Naive thymus-derived CD8-positive, alpha-beta T cell (primary cell): ENCODE measurements at regions not wholly inside any gene's neighbourhood (a gene's known extent, or its start where the extent isn't known, plus 50 kb on each side); places are given as distances from the start of the nearest gene placed in this dataset.
"Not testable (repeated sequence)": the region's sequence is repeated elsewhere in the genome, so short reads cannot be mapped to it uniquely, and the experiment has no call there.

Experiments
- ATAC-seq, 2 donors: fragments of 150-1000 bp; cut with Tn5 transposase in 1 of 2; sonication (Bioruptor Pico), chemical (Tn5 transposase) in 1 of 2; 1 replicate in 1 of 2; 2 replicates in 1 of 2; pipeline ENCODE4 v1.10.0; 2021; ENCODE audit warnings: mild to moderate bottlenecking in 2 of 2, moderate library complexity in 2 of 2
- POLR2A ChIA-PET: fragments of 350-600 bp; sonication (Branson Sonifier 250); formaldehyde crosslinking; loops from one replicate; lab custom pipeline; 2021; ENCODE audit warnings: antibody characterized with exemption; lab: Charles Lee
- DNase-seq, 10 donors: peaks; one replicate each; pipeline versions ENCODE4 v3.0.0 to v3.0.0-alpha.2; 2020 to 2022
- H3K27ac Mint-ChIP-seq, 10 donors: one replicate each; pipeline ENCODE4 v1.8.0; 2020 to 2022; ENCODE audit warnings: mild to moderate bottlenecking in 10 of 10, mixed read lengths in 10 of 10, moderate library complexity in 4 of 10, inconsistent platforms in 1 of 10
- H3K27me3 Mint-ChIP-seq, 5 donors: one replicate each; pipeline ENCODE4 v1.8.0; 2021 to 2022; ENCODE audit warnings: mixed read lengths in 5 of 5
- H3K36me3 Mint-ChIP-seq, 3 donors: one replicate each; pipeline ENCODE4 v1.8.0; 2020 to 2022; ENCODE audit warnings: mixed read lengths in 3 of 3, mild to moderate bottlenecking in 2 of 3, inconsistent platforms in 1 of 3
- H3K4me1 Mint-ChIP-seq, 4 donors: one replicate each; pipeline ENCODE4 v1.8.0; 2021 to 2022; ENCODE audit warnings: mixed read lengths in 4 of 4
- H3K4me3 Mint-ChIP-seq, 10 donors: one replicate each; pipeline ENCODE4 v1.8.0; 2020 to 2022; ENCODE audit warnings: mild to moderate bottlenecking in 10 of 10, mixed read lengths in 10 of 10, moderate library complexity in 6 of 10, inconsistent platforms in 1 of 10
- H3K9me3 Mint-ChIP-seq, 9 donors: one replicate each; pipeline ENCODE4 v1.8.0; 2020 to 2022; ENCODE audit warnings: mixed read lengths in 9 of 9, mild to moderate bottlenecking in 3 of 9, inconsistent platforms in 1 of 9, moderate library complexity in 1 of 9

DNA sequence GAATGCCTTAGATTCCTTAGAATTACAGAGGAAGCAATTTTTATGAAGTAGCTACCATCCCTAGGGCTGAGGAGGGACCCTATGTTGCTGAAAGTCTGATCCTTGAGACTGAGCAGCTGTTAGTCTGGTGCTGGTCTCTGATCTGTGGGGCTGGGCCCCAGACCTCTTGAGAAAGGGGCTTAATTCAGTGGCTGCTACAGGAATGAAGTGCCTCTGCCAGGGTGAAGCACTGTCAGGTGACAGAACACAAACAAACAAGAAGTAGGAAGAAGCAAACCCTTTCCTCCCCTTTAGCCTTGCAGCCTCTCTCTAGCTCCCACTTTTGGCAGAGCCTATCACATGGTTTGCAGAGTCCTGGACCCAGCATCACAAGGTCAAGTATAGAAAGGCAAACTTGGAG lies 64.0 kb upstream of the STC2 start:
- Mint-ChIP-seq H3K4me3 (no peak overlapping the region), H3K9me3 (peaks cover 0 to 22% (median 5%) of the 10 kb centered on the region in 9 donors), H3K27ac (peak overlapping the region in 1 of 10 donors; percentile 16), H3K4me1 (no peaks in the 10 kb centered on the region), H3K36me3 (peaks cover 0 to 4% (median 0%) of the 10 kb centered on the region in 3 donors), H3K27me3 (peaks cover 8 to 39% (median 14%) of the 10 kb centered on the region in 5 donors)
- no peak for ATAC-seq
- POLR2A ChIA-PET, result no interaction called here
- no peak for DNase-seq

DNA sequence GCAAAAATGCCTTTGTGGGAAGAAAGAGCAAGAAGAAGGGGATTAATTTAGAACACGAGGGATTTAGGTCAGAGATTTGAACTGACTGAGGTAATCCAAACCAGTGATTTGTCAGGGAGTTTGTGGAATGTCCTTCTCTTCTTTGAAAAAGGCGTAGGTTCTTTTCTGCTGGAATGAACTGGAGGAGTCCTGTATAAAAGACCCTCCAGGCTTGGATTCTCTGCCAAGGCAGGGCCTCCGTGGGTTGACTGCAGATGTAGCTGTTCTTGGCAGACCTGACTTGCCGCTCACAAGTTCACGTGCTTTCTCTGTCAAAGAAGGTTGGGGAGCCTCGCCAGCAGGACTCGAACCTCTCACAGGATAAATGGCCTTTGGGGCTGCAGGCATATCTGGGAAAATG lies 62.8 kb upstream of the STC2 start:
- Mint-ChIP-seq H3K4me3 (no peak overlapping the region), H3K27me3 (peaks cover 8 to 37% (median 12%) of the 10 kb centered on the region in 5 donors), H3K9me3 (peaks cover 0 to 22% (median 5%) of the 10 kb centered on the region in 9 donors), H3K36me3 (peaks cover 0 to 4% (median 0%) of the 10 kb centered on the region in 3 donors), H3K27ac (no peak overlapping the region), H3K4me1 (no peaks in the 10 kb centered on the region)
- no peak for ATAC-seq
- POLR2A ChIA-PET, result no interaction called here
- DNase-seq, result no peak

DNA sequence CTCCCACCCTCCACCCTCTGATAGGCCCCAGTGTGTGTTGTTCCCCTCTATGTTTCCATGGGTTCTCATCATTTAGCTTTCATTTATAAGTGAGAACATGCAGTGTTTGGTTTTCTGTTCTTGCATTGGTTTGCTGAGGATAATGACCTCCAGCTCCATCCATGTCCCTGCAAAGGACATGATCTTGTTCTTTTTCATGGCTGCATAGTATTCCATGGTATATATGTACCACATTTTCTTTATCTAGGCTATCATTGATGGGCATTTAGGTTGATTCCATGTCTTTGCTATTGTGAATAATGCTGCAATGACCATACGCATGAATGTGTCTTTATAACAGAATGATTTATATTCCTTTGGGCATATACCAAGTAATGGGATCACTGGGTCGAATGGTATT lies 59.1 kb upstream of the STC2 start:
- peaks cover 3 to 50% (median 18%) of the 10 kb centered on the region in 5 donors for H3K27me3 Mint-ChIP-seq
- H3K9me3 Mint-ChIP-seq, H3K27ac Mint-ChIP-seq, H3K4me3 Mint-ChIP-seq, POLR2A ChIA-PET, DNase-seq, H3K36me3 Mint-ChIP-seq, H3K4me1 Mint-ChIP-seq, ATAC-seq: not testable (repeated sequence)

GRCh38 chr5:173385832-173386360 lies 57.7 kb upstream of the STC2 start:
- ATAC-seq (no peak), DNase-seq (no peak)
- no peak overlapping the region for H3K27ac Mint-ChIP-seq
- peaks cover 0 to 3% (median 0%) of the 10 kb centered on the region in 3 donors for H3K36me3 Mint-ChIP-seq
- peaks cover 0 to 3% (median 0%) of the 10 kb centered on the region in 9 donors for H3K9me3 Mint-ChIP-seq
- no peaks in the 10 kb centered on the region for H3K4me1 Mint-ChIP-seq
- H3K4me3 Mint-ChIP-seq, result no peak overlapping the region
- POLR2A ChIA-PET, result no interaction called here
- H3K27me3 Mint-ChIP-seq, result peaks cover 2 to 46% (median 18%) of the 10 kb centered on the region in 5 donors

- peaks cover 0 to 10% (median 1%) of the 10 kb centered on the region in 9 donors for H3K9me3 Mint-ChIP-seq
- no peaks in the 10 kb centered on the region for H3K36me3 Mint-ChIP-seq
- no peak for ATAC-seq
Measured at GRCh38 chr5:173383711-173384110, 55.5 kb upstream of the STC2 start.

DNA sequence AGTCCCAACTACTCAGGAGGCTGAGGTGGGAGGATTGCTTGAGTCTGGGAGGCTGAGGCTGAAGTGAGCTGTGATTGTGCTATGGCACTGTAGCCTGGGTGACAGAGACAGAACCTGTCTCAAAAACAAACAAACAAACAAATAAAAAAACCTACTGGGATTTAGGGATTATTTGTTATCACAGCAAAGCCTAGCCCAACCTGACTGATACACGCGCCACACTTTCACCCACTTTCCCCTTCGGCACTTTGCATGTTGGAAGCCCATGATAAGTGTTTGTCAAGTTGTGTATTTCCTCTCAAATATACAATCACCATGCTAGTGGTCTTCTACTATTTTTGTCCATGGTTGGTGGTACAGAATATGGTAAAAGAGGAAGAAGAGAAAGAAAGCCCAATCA lies 50.5 kb upstream of the STC2 start:
- DNase-seq, result no peak
- Mint-ChIP-seq H3K27me3 (peaks cover 5 to 22% (median 12%) of the 10 kb centered on the region in 5 donors), H3K4me1 (no peaks in the 10 kb centered on the region), H3K27ac (no peak overlapping the region), H3K36me3 (no peaks in the 10 kb centered on the region), H3K9me3 (peaks cover 0 to 10% (median 0%) of the 10 kb centered on the region in 9 donors), H3K4me3 (no peak overlapping the region)
- POLR2A ChIA-PET, result no interaction called here
- no peak for ATAC-seq

More at GRCh38 chr5:173383711-173384110, 55.5 kb upstream of the STC2 start:
- POLR2A ChIA-PET, result no interaction called here
- no peak for DNase-seq
- no peaks in the 10 kb centered on the region for H3K4me1 Mint-ChIP-seq
- no peak overlapping the region for H3K27ac Mint-ChIP-seq
- peaks cover 0 to 42% (median 10%) of the 10 kb centered on the region in 5 donors for H3K27me3 Mint-ChIP-seq
- peak overlapping the region in 1 of 10 donors; percentile 56 for H3K4me3 Mint-ChIP-seq
